ENCODE measurements at regions not wholly inside any gene's neighbourhood (a gene's known extent, or its start where the extent isn't known, plus 50 kb on each side); places are given as distances from the start of the nearest gene placed in this dataset.

GRCh38 chr6:156725712-156726111 lies 51.5 kb upstream of the ARID1B start:
- no peaks in the 10 kb centered on the region for H3K36me3 Mint-ChIP-seq (ENCODE audit: low read depth)
- H3K4me3 Mint-ChIP-seq, result no peak overlapping the region
- no peak for DNase-seq (ENCODE audit: low read depth, low spot score)
- no peaks in the 10 kb centered on the region for H3K9me3 Mint-ChIP-seq
- TF ChIP-seq CTCF (conservative IDR thresholded peaks at IDR 0.05), result no peak
- H3K27ac Mint-ChIP-seq (ENCODE audit: unreplicated experiment), result no peak overlapping the region
- H3K4me1 Mint-ChIP-seq, result peaks cover 3% of the 10 kb centered on the region
- peaks cover 2% of the 10 kb centered on the region for H3K27me3 Mint-ChIP-seq (ENCODE audit: low read depth)

- Mint-ChIP-seq H3K9me3 (no peaks in the 10 kb centered on the region), H3K27ac (ENCODE audit: unreplicated experiment) (no peak overlapping the region), H3K4me1 (peaks cover 13% of the 10 kb centered on the region), H3K27me3 (ENCODE audit: low read depth) (peaks cover 5% of the 10 kb centered on the region), H3K36me3 (ENCODE audit: low read depth) (no peaks in the 10 kb centered on the region), H3K4me3 (no peak overlapping the region)
- no peak for DNase-seq (ENCODE audit: low read depth, low spot score)
- no peak for TF ChIP-seq CTCF (conservative IDR thresholded peaks at IDR 0.05)
Observed at GRCh38 chr6:156720691-156721685, 56.2 kb upstream of the ARID1B start.

GRCh38 chr6:156719720-156720563 lies 57.2 kb upstream of the ARID1B start:
- no peak for TF ChIP-seq CTCF (conservative IDR thresholded peaks at IDR 0.05)
- peaks cover 13% of the 10 kb centered on the region for H3K4me1 Mint-ChIP-seq
- H3K27me3 Mint-ChIP-seq (ENCODE audit: low read depth), result peaks cover 5% of the 10 kb centered on the region
- H3K27ac Mint-ChIP-seq (ENCODE audit: unreplicated experiment), result no peak overlapping the region
- peak; percentile 7 for DNase-seq (ENCODE audit: low read depth, low spot score)
- H3K9me3 Mint-ChIP-seq, result no peaks in the 10 kb centered on the region
- H3K4me3 Mint-ChIP-seq, result no peak overlapping the region
- no peaks in the 10 kb centered on the region for H3K36me3 Mint-ChIP-seq (ENCODE audit: low read depth)

- H3K36me3 Mint-ChIP-seq (ENCODE audit: low read depth), result no peaks in the 10 kb centered on the region
- TF ChIP-seq CTCF (conservative IDR thresholded peaks at IDR 0.05), result no peak
- no peak overlapping the region for H3K27ac Mint-ChIP-seq (ENCODE audit: unreplicated experiment)
- H3K9me3 Mint-ChIP-seq, result no peaks in the 10 kb centered on the region
- peaks cover 13% of the 10 kb centered on the region for H3K4me1 Mint-ChIP-seq
- H3K4me3 Mint-ChIP-seq, result no peak overlapping the region
- no peak for DNase-seq (ENCODE audit: low read depth, low spot score)
- H3K27me3 Mint-ChIP-seq (ENCODE audit: low read depth), result peaks cover 5% of the 10 kb centered on the region
Observed at GRCh38 chr6:156719395-156719719, 57.8 kb upstream of the ARID1B start.

- Mint-ChIP-seq H3K27me3 (ENCODE audit: low read depth) (peaks cover 5% of the 10 kb centered on the region), H3K27ac (ENCODE audit: unreplicated experiment) (no peak overlapping the region), H3K4me1 (peaks cover 13% of the 10 kb centered on the region), H3K9me3 (no peaks in the 10 kb centered on the region), H3K4me3 (no peak overlapping the region), H3K36me3 (ENCODE audit: low read depth) (no peaks in the 10 kb centered on the region)
- DNase-seq (ENCODE audit: low read depth, low spot score), result no peak
- no peak for TF ChIP-seq CTCF (conservative IDR thresholded peaks at IDR 0.05)
Observed at GRCh38 chr6:156718647-156719394, 58.4 kb upstream of the ARID1B start.
